IMR-90 (cell line): ENCODE measurements at regions not wholly inside any gene's neighbourhood (a gene's known extent, or its start where the extent isn't known, plus 50 kb on each side); places are given as distances from the start of the nearest gene placed in this dataset.

Experiments used
- ATAC-seq: fragments of 200-7000 bp; cut with Tn5 transposase; 2 replicates; pipeline ENCODE4 v1.9.1; 2020; ENCODE audit warnings: low read depth, mild to moderate bottlenecking, moderate library complexity
- BruUV-seq: library from RNA; stranded (reverse); fragments of 400-500 nt; replicated peaks from 2 replicates; lab custom pipeline; 2021; lab: Mats Ljungman, UMichigan
- CTCF ChIA-PET: fragments of 300-600 bp; formaldehyde crosslinking; extraction: SDS; loops from one replicate; lab custom pipeline; 2021; ENCODE audit warnings: antibody characterized with exemption; lab: Yijun Ruan, JAX
- POLR2A ChIA-PET: fragments of 300-600 bp; sonication (Branson Sonifier 250); formaldehyde crosslinking; loops from one replicate; lab custom pipeline; 2022; ENCODE audit warnings: antibody characterized with exemption; ENCODE audit not compliant: unreplicated experiment; lab: Charles Lee
- DNase-seq: peaks from one replicate; pipeline ENCODE4 v3.0.0; 2013
- H2AFZ ChIP-seq: replicated peaks from 2 replicates; pipeline ENCODE3; 2013; ENCODE audit warnings: low read length, mild to moderate bottlenecking; ENCODE audit not compliant: poor library complexity
- H2AK5ac ChIP-seq: 2 replicates; pipeline ENCODE4 v1.6.1; 2013; ENCODE audit warnings: low read depth, low read length, inconsistent platforms
- H2AK9ac ChIP-seq: replicated peaks from 2 replicates; pipeline ENCODE3; 2013; ENCODE audit warnings: mild to moderate bottlenecking, low read depth, low read length, moderate library complexity; ENCODE audit not compliant: poor library complexity
- H2BK120ac ChIP-seq: 2 replicates; pipeline ENCODE4 v1.6.1; 2013; ENCODE audit warnings: low read depth, low read length, inconsistent platforms
- H2BK15ac ChIP-seq: 3 replicates; pipeline ENCODE4 v1.6.1; 2013; ENCODE audit warnings: low read depth, low read length, inconsistent platforms
- H2BK20ac ChIP-seq: 2 replicates; pipeline ENCODE4 v1.6.1; 2013; ENCODE audit warnings: low read depth, mild to moderate bottlenecking, inconsistent platforms, low read length, moderate library complexity
- H2BK5ac ChIP-seq: 2 replicates; pipeline ENCODE4 v1.6.1; 2013; ENCODE audit warnings: mild to moderate bottlenecking, low read depth, low read length, inconsistent platforms; ENCODE audit not compliant: poor library complexity, severe bottlenecking
- H3K14ac ChIP-seq: replicated peaks from 2 replicates; pipeline ENCODE4 v1.6.1; 2013; ENCODE audit warnings: low read depth, low read length, inconsistent platforms
- H3K18ac ChIP-seq: 2 replicates; pipeline ENCODE4 v1.6.1; 2013; ENCODE audit warnings: low read depth, low read length, control low read depth
- H3K23ac ChIP-seq: 2 replicates; pipeline ENCODE4 v1.6.1; 2013; ENCODE audit warnings: low read depth, low read length, inconsistent platforms
- H3K27ac ChIP-seq: 2 replicates; pipeline ENCODE4 v1.5.1; 2013; ENCODE audit warnings: mild to moderate bottlenecking, control low read depth, low read length; ENCODE audit not compliant: insufficient read depth
- H3K27me3 ChIP-seq: 2 replicates; pipeline ENCODE4 v1.6.1; 2013; ENCODE audit warnings: low read length; ENCODE audit not compliant: control insufficient read depth, insufficient read depth
- H3K36me3 ChIP-seq: 2 replicates; pipeline ENCODE4 v1.6.1; 2013; ENCODE audit warnings: low read length, mixed read lengths; ENCODE audit not compliant: control insufficient read depth, insufficient read depth
- H3K4ac ChIP-seq: 2 replicates; pipeline ENCODE4 v1.6.1; 2013; ENCODE audit warnings: low read depth, low read length, inconsistent platforms
- H3K4me1 ChIP-seq: 2 replicates; pipeline ENCODE4 v1.6.1; 2013; ENCODE audit warnings: low read length, mixed read lengths; ENCODE audit not compliant: control insufficient read depth, insufficient read depth
- H3K4me2 ChIP-seq: 2 replicates; pipeline ENCODE4 v1.6.1; 2013; ENCODE audit warnings: low read depth, mild to moderate bottlenecking, control low read depth, low read length, moderate library complexity
- H3K4me3 ChIP-seq: 2 replicates; pipeline ENCODE4 v1.5.1; 2013; ENCODE audit warnings: low read depth, mild to moderate bottlenecking, control low read depth, low read length, moderate library complexity; ENCODE audit not compliant: insufficient read depth
- H3K56ac ChIP-seq: 2 replicates; pipeline ENCODE4 v1.6.1; 2013; ENCODE audit warnings: low read length, inconsistent platforms; ENCODE audit not compliant: insufficient read depth; ENCODE audit errors: extremely low read depth
- H3K79me1 ChIP-seq, 2 experiments: 2 replicates each; pipeline ENCODE4 v1.6.1; 2013; ENCODE audit warnings: low read length in 2 of 2, inconsistent platforms in 1 of 2, low read depth in 1 of 2
- H3K9ac ChIP-seq: 2 replicates; pipeline ENCODE4 v1.6.1; 2013; ENCODE audit warnings: low read depth, low read length, control low read depth
- H3K9me1 ChIP-seq: 2 replicates; pipeline ENCODE4 v1.6.1; 2013; ENCODE audit warnings: low read length, inconsistent platforms; ENCODE audit not compliant: insufficient read depth
- H3K9me3 ChIP-seq: 2 replicates; pipeline ENCODE4 v1.6.1; 2013; ENCODE audit warnings: low read length; ENCODE audit not compliant: control insufficient read depth, insufficient read depth
- H4K20me1 ChIP-seq: 2 replicates; pipeline ENCODE4 v1.6.1; 2013; ENCODE audit warnings: low read length, inconsistent platforms; ENCODE audit not compliant: insufficient read depth
- H4K5ac ChIP-seq: 2 replicates; pipeline ENCODE4 v1.6.1; 2013; ENCODE audit warnings: mild to moderate bottlenecking, low read depth, low read length, control low read depth
- H4K8ac ChIP-seq, 2 experiments: 2 replicates each; pipeline ENCODE4 v1.6.1; 2013; ENCODE audit warnings: low read depth in 2 of 2, low read length in 2 of 2, control low read depth in 1 of 2, inconsistent platforms in 1 of 2
- H4K91ac ChIP-seq: 2 replicates; pipeline ENCODE4 v1.6.1; 2013; ENCODE audit warnings: low read depth, low read length, inconsistent platforms; ENCODE audit not compliant: insufficient read depth
- BHLHE40 ChIP-seq: fragments of 150-350 bp; IDR thresholded peaks from 2 replicates; pipeline ENCODE4 v1.6.1; 2016; ENCODE audit warnings: mild to moderate bottlenecking, low read depth, low read length
- CEBPB ChIP-seq: IDR thresholded peaks from 2 replicates; pipeline ENCODE4 v1.6.1; 2012; ENCODE audit warnings: low read depth, low read length, improper control_type of control experiment
- CHD1 ChIP-seq: IDR thresholded peaks from 2 replicates; pipeline ENCODE4 v1.6.1; 2012; ENCODE audit warnings: low read depth, low read length, improper control_type of control experiment
- CTCF ChIP-seq: conservative IDR thresholded peaks from 2 replicates; pipeline ENCODE4 v1.5.1; 2012; ENCODE audit warnings: mild to moderate bottlenecking, low read depth, low read length, improper control_type of control experiment
- FOS ChIP-seq: fragments of 150-350 bp; IDR thresholded peaks from 2 replicates; pipeline ENCODE4 v1.6.1; 2016; ENCODE audit warnings: low read depth, low read length
- MAZ ChIP-seq: IDR thresholded peaks from 2 replicates; pipeline ENCODE4 v1.6.1; 2012; ENCODE audit warnings: low read depth, mild to moderate bottlenecking, low read length, improper control_type of control experiment, moderate library complexity, borderline replicate concordance
- NFE2L2 ChIP-seq: fragments of 150-350 bp; IDR thresholded peaks from 2 replicates; pipeline ENCODE4 v1.6.1; 2016; ENCODE audit warnings: low read depth, mild to moderate bottlenecking, low read length
- RAD21 ChIP-seq: IDR thresholded peaks from 2 replicates; pipeline ENCODE4 v1.6.1; 2012; ENCODE audit warnings: low read length, improper control_type of control experiment
- RCOR1 ChIP-seq: IDR thresholded peaks from 2 replicates; pipeline ENCODE4 v1.6.1; 2012; ENCODE audit warnings: mild to moderate bottlenecking, low read length, improper control_type of control experiment; ENCODE audit not compliant: insufficient replicate concordance
- RFX5 ChIP-seq: IDR thresholded peaks from 2 replicates; pipeline ENCODE4 v1.8.0; 2012; ENCODE audit warnings: low read depth, mild to moderate bottlenecking, low read length, moderate library complexity
- USF2 ChIP-seq: fragments of 150-350 bp; IDR thresholded peaks from 2 replicates; pipeline ENCODE4 v1.6.1; 2017; ENCODE audit warnings: mild to moderate bottlenecking, antibody characterized with exemption, low read length, low read depth
- WGBS, 2 experiments: methylation state at CpG; one replicate each; pipeline versions ENCODE4 v1.1.5 to v1.1.7; 2013; ENCODE audit warnings: missing lambda C conversion rate in 2 of 2; ENCODE audit not compliant: insufficient read length in 1 of 2; ENCODE audit errors: extremely low coverage in 2 of 2; 5-methylcytosine and 5-hydroxymethylcytosine counted together
- dilution Hi-C: fragments of 300-500 bp; cut with HindIII; formaldehyde crosslinking; loops from one replicate; pipeline ENCODE4 v1.14.3; 2018; ENCODE audit warnings: low sequenced_read_pairs; ENCODE audit not compliant: unreplicated experiment
- in situ Hi-C: fragments of 300-500 bp; cut with MboI; formaldehyde crosslinking; loops from 3 replicates; pipeline ENCODE4 v1.14.3; 2019; ENCODE audit warnings: low sequenced_read_pairs, inconsistent platforms, mixed read lengths
- intact Hi-C: fragments of 100-400 bp; cut with micrococcal nuclease; formaldehyde crosslinking; loops from 2 replicates; pipeline ENCODE4 v1.10.0; 2022

- H3K4me2 ChIP-seq, result no peak overlapping the region
- CTCF ChIA-PET, result no interaction called here
- no TSS peak for BruUV-seq
These were observed 274.3 kb downstream of the TFAP2C start for GRCh38 chr20:56903421-56903820.

More at GRCh38 chr20:56903421-56903820, 274.3 kb downstream of the TFAP2C start:
- Histone ChIP-seq H3K4ac (no peak overlapping the region), H2BK120ac (no peak overlapping the region), H2BK5ac (no peak overlapping the region), H3K79me1 (no peaks in the 10 kb centered on the region), H3K9ac (no peak overlapping the region), H3K27me3 (no peaks in the 10 kb centered on the region), H3K18ac (no peak overlapping the region), H2AFZ (no peak overlapping the region), H3K9me3 (peaks cover 2% of the 10 kb centered on the region), H3K36me3 (no peaks in the 10 kb centered on the region), H3K27ac (no peak overlapping the region), H3K4me1 (no peaks in the 10 kb centered on the region), H4K5ac (no peak overlapping the region), H2AK5ac (no peak overlapping the region), H3K9me1 (no peaks in the 10 kb centered on the region), H3K56ac (no peak overlapping the region), H4K91ac (no peak overlapping the region), H4K8ac (no peak overlapping the region), H3K14ac (no peak overlapping the region), H2BK15ac (no peak overlapping the region), H3K4me3 (no peak overlapping the region), H3K23ac (no peak overlapping the region), H2AK9ac (no peak overlapping the region), H2BK20ac (no peak overlapping the region), H4K20me1 (no peaks in the 10 kb centered on the region)
- dilution Hi-C loops (no loop called here), in situ Hi-C loops (no loop called here), intact Hi-C loops (no loop called here)
- TF ChIP-seq MAZ (no peak), BHLHE40 (no peak), RCOR1 (no peak), CTCF (no peak), RFX5 (no peak), RAD21 (no peak), CEBPB (no peak), FOS (no peak), USF2 (no peak), CHD1 (no peak), NFE2L2 (no peak)
- no peak for DNase-seq
- ATAC-seq, result no peak
- no CpG with 5 or more reads among the region's 1 CpG for WGBS, 2 experiments
- POLR2A ChIA-PET, result no interaction called here
